GM23338 (cell line): ENCODE measurements at regions not wholly inside any gene's neighbourhood (a gene's known extent, or its start where the extent isn't known, plus 50 kb on each side); places are given as distances from the start of the nearest gene placed in this dataset.

ENCODE experiments used
- ATAC-seq: fragments of 200-7000 bp; cut with Tn5 transposase; 3 replicates; pipeline ENCODE4 v1.9.1; 2020
- DNase-seq: peaks from one replicate; pipeline ENCODE4 v3.0.0-alpha.2; 2015; ENCODE audit warnings: low spot score
- H2AFZ ChIP-seq: fragments of 200-600 bp; sonication (generic); 2 replicates; pipeline ENCODE4 v1.8.0; 2016; ENCODE audit warnings: antibody characterized with exemption, mild to moderate bottlenecking, moderate library complexity
- H3F3A ChIP-seq: fragments of 200-600 bp; sonication (generic); replicated peaks from 2 replicates; pipeline ENCODE4 v1.8.0; 2017; ENCODE audit warnings: antibody characterized with exemption, mixed run types, low read depth
- H3K27ac ChIP-seq: fragments of 200-600 bp; sonication (generic); 2 replicates; pipeline ENCODE4 v1.6.1; 2016; ENCODE audit warnings: low read depth
- H3K27me3 ChIP-seq: fragments of 200-600 bp; sonication (generic); 2 replicates; pipeline ENCODE4 v1.8.0; 2016; ENCODE audit warnings: mild to moderate bottlenecking, mixed run types, moderate library complexity; ENCODE audit not compliant: insufficient read depth
- H3K36me3 ChIP-seq: fragments of 200-600 bp; sonication (generic); 2 replicates; pipeline ENCODE4 v1.8.0; 2016; ENCODE audit warnings: mild to moderate bottlenecking; ENCODE audit not compliant: insufficient read depth
- H3K4me1 ChIP-seq: fragments of 200-600 bp; sonication (generic); 2 replicates; pipeline ENCODE4 v1.8.0; 2016; ENCODE audit warnings: mild to moderate bottlenecking, moderate library complexity; ENCODE audit not compliant: insufficient read depth
- H3K4me2 ChIP-seq: fragments of 200-600 bp; sonication (generic); 2 replicates; pipeline ENCODE4 v1.7.1; 2017; ENCODE audit warnings: mixed run types
- H3K4me3 ChIP-seq: fragments of 200-600 bp; sonication (generic); 2 replicates; pipeline ENCODE4 v1.6.1; 2016; ENCODE audit warnings: mixed run types
- H3K79me2 ChIP-seq: fragments of 200-600 bp; sonication (generic); replicated peaks from 2 replicates; pipeline ENCODE4 v1.8.0; 2017; ENCODE audit warnings: mild to moderate bottlenecking; ENCODE audit not compliant: insufficient read depth
- H3K9me2 ChIP-seq: fragments of 200-600 bp; sonication (generic); 2 replicates; pipeline ENCODE4 v1.8.0; 2017; ENCODE audit not compliant: insufficient read depth
- H4K20me1 ChIP-seq: fragments of 200-600 bp; sonication (generic); replicated peaks from 2 replicates; pipeline ENCODE4 v1.8.0; 2017; ENCODE audit warnings: mild to moderate bottlenecking; ENCODE audit not compliant: insufficient read depth
- H3K27ac Mint-ChIP-seq: 2 replicates; pipeline ENCODE4 v1.8.0; 2020; ENCODE audit warnings: inconsistent platforms, mild to moderate bottlenecking, moderate library complexity, mixed read lengths
- H3K27me3 Mint-ChIP-seq: 3 replicates; pipeline ENCODE4 v1.8.0; 2022; ENCODE audit warnings: low read depth, mild to moderate bottlenecking, moderate library complexity, mixed read lengths, inconsistent platforms; ENCODE audit not compliant: insufficient read depth, poor library complexity
- H3K36me3 Mint-ChIP-seq: 3 replicates; pipeline ENCODE4 v1.8.0; 2021; ENCODE audit warnings: low read depth, mild to moderate bottlenecking, inconsistent platforms, moderate library complexity, mixed read lengths
- H3K4me1 Mint-ChIP-seq: 3 replicates; pipeline ENCODE4 v1.8.0; 2020; ENCODE audit warnings: mild to moderate bottlenecking, inconsistent platforms, mixed read lengths
- H3K4me3 Mint-ChIP-seq: 3 replicates; pipeline ENCODE4 v1.8.0; 2021; ENCODE audit warnings: moderate library complexity, mild to moderate bottlenecking, inconsistent platforms, mixed read lengths
- H3K9me3 Mint-ChIP-seq: 3 replicates; pipeline ENCODE4 v1.8.0; 2020; ENCODE audit warnings: moderate library complexity, mild to moderate bottlenecking, inconsistent platforms, mixed read lengths
- EZH2 ChIP-seq: fragments of 200-600 bp; sonication (generic); IDR thresholded peaks from one replicate; pipeline ENCODE4 v1.8.0; 2017; ENCODE audit warnings: antibody characterized with exemption, mild to moderate bottlenecking, low read depth; ENCODE audit not compliant: unreplicated experiment
- EZH2phosphoT487 ChIP-seq: fragments of 200-600 bp; sonication (generic); IDR thresholded peaks from one replicate; pipeline ENCODE4 v1.8.1; 2018; ENCODE audit warnings: antibody characterized with exemption; ENCODE audit not compliant: unreplicated experiment
- JUNB ChIP-seq: IDR thresholded peaks from one replicate; pipeline ENCODE4 v1.6.1; 2016; ENCODE audit warnings: antibody characterized with exemption; ENCODE audit not compliant: unreplicated experiment
- NANOG ChIP-seq: IDR thresholded peaks from 2 replicates; pipeline ENCODE4 v1.6.1; 2016; ENCODE audit warnings: antibody characterized with exemption, borderline replicate concordance
- POLR2AphosphoS5 ChIP-seq: IDR thresholded peaks from 2 replicates; pipeline ENCODE4 v1.6.1; 2016; ENCODE audit warnings: antibody characterized with exemption, low read depth
- REST ChIP-seq: IDR thresholded peaks from one replicate; pipeline ENCODE4 v1.6.1; 2018; ENCODE audit warnings: antibody characterized with exemption; ENCODE audit not compliant: unreplicated experiment
- STAT1 ChIP-seq: IDR thresholded peaks from one replicate; pipeline ENCODE4 v1.6.1; 2016; ENCODE audit warnings: antibody characterized with exemption; ENCODE audit not compliant: unreplicated experiment
- ZNF114 ChIP-seq: fragments of 250-450 bp; sonication (Bioruptor Pico); IDR thresholded peaks from 2 replicates; pipeline ENCODE4 v1.5.0; 2020; ENCODE audit warnings: mild to moderate bottlenecking, moderate library complexity
- ZNF331 ChIP-seq: fragments of 250-450 bp; sonication (Bioruptor Pico); IDR thresholded peaks from 2 replicates; pipeline ENCODE4 v1.5.0; 2020; ENCODE audit warnings: low read depth, mild to moderate bottlenecking, moderate library complexity
- TF ChIP-seq, protein P1 (sequence below): fragments of 250-450 bp; sonication (Bioruptor Pico); IDR thresholded peaks from 2 replicates; pipeline ENCODE4 v1.5.0; 2020; ENCODE audit warnings: mild to moderate bottlenecking, moderate library complexity

- TF ChIP-seq, protein P1, sequence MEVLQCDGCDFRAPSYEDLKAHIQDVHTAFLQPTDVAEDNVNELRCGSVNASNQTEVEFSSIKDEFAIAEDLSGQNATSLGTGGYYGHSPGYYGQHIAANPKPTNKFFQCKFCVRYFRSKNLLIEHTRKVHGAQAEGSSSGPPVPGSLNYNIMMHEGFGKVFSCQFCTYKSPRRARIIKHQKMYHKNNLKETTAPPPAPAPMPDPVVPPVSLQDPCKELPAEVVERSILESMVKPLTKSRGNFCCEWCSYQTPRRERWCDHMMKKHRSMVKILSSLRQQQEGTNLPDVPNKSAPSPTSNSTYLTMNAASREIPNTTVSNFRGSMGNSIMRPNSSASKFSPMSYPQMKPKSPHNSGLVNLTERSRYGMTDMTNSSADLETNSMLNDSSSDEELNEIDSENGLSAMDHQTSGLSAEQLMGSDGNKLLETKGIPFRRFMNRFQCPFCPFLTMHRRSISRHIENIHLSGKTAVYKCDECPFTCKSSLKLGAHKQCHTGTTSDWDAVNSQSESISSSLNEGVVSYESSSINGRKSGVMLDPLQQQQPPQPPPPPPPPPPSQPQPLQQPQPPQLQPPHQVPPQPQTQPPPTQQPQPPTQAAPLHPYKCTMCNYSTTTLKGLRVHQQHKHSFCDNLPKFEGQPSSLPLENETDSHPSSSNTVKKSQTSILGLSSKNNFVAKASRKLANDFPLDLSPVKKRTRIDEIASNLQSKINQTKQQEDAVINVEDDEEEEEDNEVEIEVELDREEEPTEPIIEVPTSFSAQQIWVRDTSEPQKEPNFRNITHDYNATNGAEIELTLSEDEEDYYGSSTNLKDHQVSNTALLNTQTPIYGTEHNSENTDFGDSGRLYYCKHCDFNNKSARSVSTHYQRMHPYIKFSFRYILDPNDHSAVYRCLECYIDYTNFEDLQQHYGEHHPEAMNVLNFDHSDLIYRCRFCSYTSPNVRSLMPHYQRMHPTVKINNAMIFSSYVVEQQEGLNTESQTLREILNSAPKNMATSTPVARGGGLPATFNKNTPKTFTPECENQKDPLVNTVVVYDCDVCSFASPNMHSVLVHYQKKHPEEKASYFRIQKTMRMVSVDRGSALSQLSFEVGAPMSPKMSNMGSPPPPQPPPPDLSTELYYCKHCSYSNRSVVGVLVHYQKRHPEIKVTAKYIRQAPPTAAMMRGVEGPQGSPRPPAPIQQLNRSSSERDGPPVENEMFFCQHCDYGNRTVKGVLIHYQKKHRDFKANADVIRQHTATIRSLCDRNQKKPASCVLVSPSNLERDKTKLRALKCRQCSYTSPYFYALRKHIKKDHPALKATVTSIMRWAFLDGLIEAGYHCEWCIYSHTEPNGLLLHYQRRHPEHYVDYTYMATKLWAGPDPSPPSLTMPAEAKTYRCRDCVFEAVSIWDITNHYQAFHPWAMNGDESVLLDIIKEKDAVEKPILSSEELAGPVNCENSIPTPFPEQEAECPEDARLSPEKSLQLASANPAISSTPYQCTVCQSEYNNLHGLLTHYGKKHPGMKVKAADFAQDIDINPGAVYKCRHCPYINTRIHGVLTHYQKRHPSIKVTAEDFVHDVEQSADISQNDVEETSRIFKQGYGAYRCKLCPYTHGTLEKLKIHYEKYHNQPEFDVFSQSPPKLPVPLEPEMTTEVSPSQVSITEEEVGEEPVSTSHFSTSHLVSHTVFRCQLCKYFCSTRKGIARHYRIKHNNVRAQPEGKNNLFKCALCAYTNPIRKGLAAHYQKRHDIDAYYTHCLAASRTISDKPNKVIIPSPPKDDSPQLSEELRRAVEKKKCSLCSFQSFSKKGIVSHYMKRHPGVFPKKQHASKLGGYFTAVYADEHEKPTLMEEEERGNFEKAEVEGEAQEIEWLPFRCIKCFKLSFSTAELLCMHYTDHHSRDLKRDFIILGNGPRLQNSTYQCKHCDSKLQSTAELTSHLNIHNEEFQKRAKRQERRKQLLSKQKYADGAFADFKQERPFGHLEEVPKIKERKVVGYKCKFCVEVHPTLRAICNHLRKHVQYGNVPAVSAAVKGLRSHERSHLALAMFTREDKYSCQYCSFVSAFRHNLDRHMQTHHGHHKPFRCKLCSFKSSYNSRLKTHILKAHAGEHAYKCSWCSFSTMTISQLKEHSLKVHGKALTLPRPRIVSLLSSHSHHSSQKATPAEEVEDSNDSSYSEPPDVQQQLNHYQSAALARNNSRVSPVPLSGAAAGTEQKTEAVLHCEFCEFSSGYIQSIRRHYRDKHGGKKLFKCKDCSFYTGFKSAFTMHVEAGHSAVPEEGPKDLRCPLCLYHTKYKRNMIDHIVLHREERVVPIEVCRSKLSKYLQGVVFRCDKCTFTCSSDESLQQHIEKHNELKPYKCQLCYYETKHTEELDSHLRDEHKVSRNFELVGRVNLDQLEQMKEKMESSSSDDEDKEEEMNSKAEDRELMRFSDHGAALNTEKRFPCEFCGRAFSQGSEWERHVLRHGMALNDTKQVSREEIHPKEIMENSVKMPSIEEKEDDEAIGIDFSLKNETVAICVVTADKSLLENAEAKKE (CRISPR knock-in tag): no peak
- TF ChIP-seq POLR2AphosphoS5: no peak
- no peak for TF ChIP-seq ZNF114 (CRISPR knock-in tag)
- no peak for TF ChIP-seq NANOG
These were observed 148.0 kb downstream of the GALR1 start (continued) for GRCh38 chr18:77397617-77398016.

DNA sequence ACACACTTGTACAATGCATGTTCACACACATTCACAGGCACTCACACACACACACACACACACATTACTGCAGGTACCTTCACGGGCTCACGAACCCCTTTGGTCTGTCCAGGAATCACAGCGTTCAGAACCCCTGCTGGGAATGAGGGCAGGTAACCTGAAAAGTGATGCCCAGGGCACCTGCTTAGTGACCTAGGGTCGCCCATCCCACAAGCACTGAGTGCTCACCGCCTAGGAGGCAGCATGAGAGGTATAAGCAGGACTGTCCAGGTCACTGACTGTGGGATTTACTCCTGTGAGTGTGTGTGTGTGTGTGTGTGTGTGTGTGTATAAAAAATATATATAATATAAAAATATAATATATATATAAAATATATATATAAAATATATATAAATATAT is 150.9 kb downstream of the GALR1 start:
- Mint-ChIP-seq H3K9me3 (no peaks in the 10 kb centered on the region), H3K27me3 (no peaks in the 10 kb centered on the region), H3K4me3 (no peak overlapping the region), H3K36me3 (no peaks in the 10 kb centered on the region), H3K4me1 (no peaks in the 10 kb centered on the region), H3K27ac (no peak overlapping the region)
- H2AFZ ChIP-seq: no peak overlapping the region
- H3K27me3 ChIP-seq: no peaks in the 10 kb centered on the region
- ATAC-seq: no peak
- no peaks in the 10 kb centered on the region for H3F3A ChIP-seq
- no peaks in the 10 kb centered on the region for H4K20me1 ChIP-seq
- no peak overlapping the region for H3K27ac ChIP-seq
- H3K36me3 ChIP-seq: no peaks in the 10 kb centered on the region
- no peaks in the 10 kb centered on the region for H3K9me2 ChIP-seq
- no peaks in the 10 kb centered on the region for H3K4me1 ChIP-seq
- no peak overlapping the region for H3K4me3 ChIP-seq
- H3K79me2 ChIP-seq: no peaks in the 10 kb centered on the region
- no peak for DNase-seq
- no peak overlapping the region for H3K4me2 ChIP-seq
- no peak for TF ChIP-seq EZH2
- no peak for TF ChIP-seq REST
- TF ChIP-seq ZNF331 (CRISPR knock-in tag): no peak
- TF ChIP-seq JUNB: no peak
- TF ChIP-seq ZNF114 (CRISPR knock-in tag): no peak
- no peak for TF ChIP-seq EZH2phosphoT487
- TF ChIP-seq STAT1: no peak
